ENCODE measurements at regions not wholly inside any gene's neighbourhood (a gene's known extent, or its start where the extent isn't known, plus 50 kb on each side); places are given as distances from the start of the nearest gene placed in this dataset.
"Not testable (repeated sequence)": the region's sequence is repeated elsewhere in the genome, so short reads cannot be mapped to it uniquely, and the experiment has no call there.

- no peak for DNase-seq (ENCODE audit: low spot score)
Measured at GRCh38 chr14:85878874-85879273, 348.9 kb downstream of the FLRT2 start.

- no peak for DNase-seq (ENCODE audit: low spot score)
Measured at GRCh38 chr14:85873006-85873405, 343.1 kb downstream of the FLRT2 start.

- DNase-seq (ENCODE audit: low spot score) = no peak
Measured at GRCh38 chr14:85867450-85867849, 337.5 kb downstream of the FLRT2 start.

GRCh38 chr14:85865701-85866100 is 335.8 kb downstream of the FLRT2 start:
- DNase-seq (ENCODE audit: low spot score) = no peak

GRCh38 chr14:85858634-85859033 is 328.7 kb downstream of the FLRT2 start:
- DNase-seq (ENCODE audit: low spot score) = no peak

- no peak for DNase-seq (ENCODE audit: low spot score)
Measured at GRCh38 chr14:85856430-85856829, 326.5 kb downstream of the FLRT2 start.

GRCh38 chr14:85853996-85854526 is 324.1 kb downstream of the FLRT2 start:
- DNase-seq (ENCODE audit: low spot score) = no peak

- no peak for DNase-seq (ENCODE audit: low spot score)
Measured at GRCh38 chr14:85852906-85853305, 323.0 kb downstream of the FLRT2 start.

- DNase-seq (ENCODE audit: low spot score) = not testable (repeated sequence)
Measured at GRCh38 chr14:85852123-85852522, 322.2 kb downstream of the FLRT2 start.

- not testable (repeated sequence) for DNase-seq (ENCODE audit: low spot score)
Measured at GRCh38 chr14:85830549-85830948, 300.6 kb downstream of the FLRT2 start.

- DNase-seq (ENCODE audit: low spot score) = not testable (repeated sequence)
Measured at GRCh38 chr14:85829601-85830000, 299.7 kb downstream of the FLRT2 start.

- no peak for DNase-seq (ENCODE audit: low spot score)
Measured at GRCh38 chr14:85824526-85824925, 294.6 kb downstream of the FLRT2 start.

GRCh38 chr14:85822236-85822635 is 292.3 kb downstream of the FLRT2 start:
- DNase-seq (ENCODE audit: low spot score) = no peak

GRCh38 chr14:85817430-85817829 is 287.5 kb downstream of the FLRT2 start:
- no peak for DNase-seq (ENCODE audit: low spot score)

- no peak for DNase-seq (ENCODE audit: low spot score)
Measured at GRCh38 chr14:85813040-85813439, 283.1 kb downstream of the FLRT2 start.

- no peak for DNase-seq (ENCODE audit: low spot score)
Measured at GRCh38 chr14:85811340-85811739, 281.4 kb downstream of the FLRT2 start.

- no peak for DNase-seq (ENCODE audit: low spot score)
Measured at GRCh38 chr14:85799668-85800067, 269.7 kb downstream of the FLRT2 start.

- no peak for DNase-seq (ENCODE audit: low spot score)
Measured at GRCh38 chr14:85798856-85799255, 268.9 kb downstream of the FLRT2 start.

- no peak for DNase-seq (ENCODE audit: low spot score)
Measured at GRCh38 chr14:85793533-85793932, 263.6 kb downstream of the FLRT2 start.

- no peak for DNase-seq (ENCODE audit: low spot score)
Measured at GRCh38 chr14:85789506-85789905, 259.6 kb downstream of the FLRT2 start.

- no peak for DNase-seq (ENCODE audit: low spot score)
Measured at GRCh38 chr14:85788470-85789233, 258.7 kb downstream of the FLRT2 start.

- DNase-seq (ENCODE audit: low spot score) = no peak
Measured at GRCh38 chr14:85766295-85766694, 236.4 kb downstream of the FLRT2 start.

- no peak for DNase-seq (ENCODE audit: low spot score)
Measured at GRCh38 chr14:85764822-85765221, 234.9 kb downstream of the FLRT2 start.

GRCh38 chr14:85762526-85762925 is 232.6 kb downstream of the FLRT2 start:
- no peak for DNase-seq (ENCODE audit: low spot score)
